Stimulated activated naive B cell treated with anti-CD40 and anti-IgM and Interleukin-4, amounts not matched to agents 10 μg/mL and 1 μg/mL and 100 μg/mL, for 72 hours (primary cell): ENCODE measurements at regions not wholly inside any gene's neighbourhood (a gene's known extent, or its start where the extent isn't known, plus 50 kb on each side); places are given as distances from the start of the nearest gene placed in this dataset.
"Not testable (repeated sequence)": the region's sequence is repeated elsewhere in the genome, so short reads cannot be mapped to it uniquely, and the experiment has no call there.

ENCODE experiments used
- ATAC-seq, 2 donors: fragments of 150-1000 bp; cut with Tn5 transposase; replicated peaks; 2 replicates each; pipeline ENCODE4 v1.10.0; 2021; ENCODE audit warnings: moderate library complexity in 1 of 2
- DNase-seq: peaks from one replicate; pipeline ENCODE4 v3.0.0; 2021
- H3K27ac Mint-ChIP-seq: one replicate; pipeline ENCODE4 v1.8.0; 2022; ENCODE audit warnings: mild to moderate bottlenecking, mixed read lengths
- H3K27me3 Mint-ChIP-seq, 2 donors: one replicate each; pipeline ENCODE4 v1.8.0; 2022; ENCODE audit warnings: mixed read lengths in 2 of 2
- H3K36me3 Mint-ChIP-seq, 2 donors: one replicate each; pipeline ENCODE4 v1.8.0; 2022; ENCODE audit warnings: mixed read lengths in 2 of 2, mild to moderate bottlenecking in 1 of 2
- H3K4me1 Mint-ChIP-seq, 2 donors: one replicate each; pipeline ENCODE4 v1.8.0; 2022; ENCODE audit warnings: mixed read lengths in 2 of 2, mild to moderate bottlenecking in 1 of 2
- H3K4me3 Mint-ChIP-seq, 2 donors: one replicate each; pipeline ENCODE4 v1.8.0; 2022; ENCODE audit warnings: mild to moderate bottlenecking in 2 of 2, mixed read lengths in 2 of 2, moderate library complexity in 1 of 2
- H3K9me3 Mint-ChIP-seq, 2 donors: one replicate each; pipeline ENCODE4 v1.8.0; 2022; ENCODE audit warnings: mixed read lengths in 2 of 2, mild to moderate bottlenecking in 1 of 2

GRCh38 chr6:14505401-14505800 lies 387.8 kb downstream of the CD83 start:
- Mint-ChIP-seq H3K4me3 (no peak overlapping the region), H3K4me1 (peaks cover 5 to 7% of the 10 kb centered on the region in 2 donors), H3K36me3 (peaks cover 15 to 34% of the 10 kb centered on the region in 2 donors), H3K27ac (no peak overlapping the region), H3K27me3 (no peaks in the 10 kb centered on the region), H3K9me3 (peaks cover 0 to 2% of the 10 kb centered on the region in 2 donors)
- ATAC-seq = no peak
- no peak for DNase-seq

DNA sequence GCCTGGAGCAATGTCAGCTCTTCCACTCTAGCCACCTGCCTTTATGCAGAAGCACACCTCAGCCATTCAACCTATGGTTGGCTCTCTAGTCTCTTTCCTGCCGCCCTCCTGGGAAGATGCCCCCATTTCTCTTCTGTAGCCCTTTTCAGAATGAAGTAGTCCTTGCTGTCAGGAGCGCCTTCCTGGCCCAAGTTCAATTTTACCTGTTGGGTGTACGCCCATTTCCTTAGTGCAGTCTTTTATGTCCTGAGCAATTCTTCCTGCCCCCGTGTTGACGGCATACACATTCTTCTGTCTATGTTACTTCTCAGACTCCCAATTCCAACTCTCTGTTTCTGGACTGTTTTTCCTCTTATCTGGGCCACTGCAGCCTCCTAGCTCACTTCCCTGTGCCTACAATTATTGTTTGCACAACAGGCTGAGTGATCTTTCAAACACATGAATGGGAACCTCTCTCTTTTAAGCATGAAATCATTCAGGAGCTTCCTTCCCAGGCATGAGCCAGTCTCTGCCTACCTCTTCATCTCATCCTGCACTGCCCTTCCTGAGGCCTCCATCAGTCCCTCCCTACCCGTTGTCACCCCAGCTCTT lies 389.2 kb downstream of the CD83 start:
- Mint-ChIP-seq H3K4me1 (peaks cover 5 to 7% of the 10 kb centered on the region in 2 donors), H3K27ac (no peak overlapping the region), H3K27me3 (no peaks in the 10 kb centered on the region), H3K36me3 (peaks cover 24 to 40% of the 10 kb centered on the region in 2 donors), H3K9me3 (peaks cover 0 to 2% of the 10 kb centered on the region in 2 donors), H3K4me3 (no peak overlapping the region)
- ATAC-seq = no peak
- DNase-seq = no peak

- H3K4me3 Mint-ChIP-seq = no peak overlapping the region
- H3K27ac Mint-ChIP-seq = no peak overlapping the region
- no peak for DNase-seq
- peaks cover 21 to 42% of the 10 kb centered on the region in 2 donors for H3K36me3 Mint-ChIP-seq
- H3K9me3 Mint-ChIP-seq = peaks cover 0 to 3% of the 10 kb centered on the region in 2 donors
- H3K27me3 Mint-ChIP-seq = no peaks in the 10 kb centered on the region
- ATAC-seq = no peak
- H3K4me1 Mint-ChIP-seq = peaks cover 6 to 20% of the 10 kb centered on the region in 2 donors
Measured at GRCh38 chr6:14509120-14509519, 391.5 kb downstream of the CD83 start.

DNA sequence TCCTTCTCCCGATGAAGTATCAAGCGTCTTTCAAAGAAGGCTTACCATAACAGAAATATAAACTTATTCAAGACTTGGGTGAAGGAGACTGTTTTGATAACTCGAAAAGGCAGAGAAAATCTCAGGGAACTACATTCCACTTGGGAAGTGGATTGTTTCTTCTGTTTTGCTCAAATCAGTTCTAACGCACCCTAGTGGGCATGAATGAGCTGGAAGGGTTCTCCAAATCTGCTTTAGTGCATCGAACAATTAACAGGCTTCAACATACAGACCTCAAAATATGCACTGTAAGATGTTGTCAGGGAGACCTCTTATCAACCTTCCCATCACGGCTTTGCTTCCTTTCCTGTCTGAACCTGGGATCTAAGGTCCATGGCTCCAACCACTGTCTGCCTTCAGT lies 392.5 kb downstream of the CD83 start:
- Mint-ChIP-seq H3K36me3 (peaks cover 21 to 42% of the 10 kb centered on the region in 2 donors), H3K4me3 (no peak overlapping the region), H3K27ac (no peak overlapping the region), H3K9me3 (peaks cover 0 to 3% of the 10 kb centered on the region in 2 donors), H3K27me3 (no peaks in the 10 kb centered on the region), H3K4me1 (peaks cover 6 to 21% of the 10 kb centered on the region in 2 donors)
- ATAC-seq (no peak), DNase-seq (no peak)

DNA sequence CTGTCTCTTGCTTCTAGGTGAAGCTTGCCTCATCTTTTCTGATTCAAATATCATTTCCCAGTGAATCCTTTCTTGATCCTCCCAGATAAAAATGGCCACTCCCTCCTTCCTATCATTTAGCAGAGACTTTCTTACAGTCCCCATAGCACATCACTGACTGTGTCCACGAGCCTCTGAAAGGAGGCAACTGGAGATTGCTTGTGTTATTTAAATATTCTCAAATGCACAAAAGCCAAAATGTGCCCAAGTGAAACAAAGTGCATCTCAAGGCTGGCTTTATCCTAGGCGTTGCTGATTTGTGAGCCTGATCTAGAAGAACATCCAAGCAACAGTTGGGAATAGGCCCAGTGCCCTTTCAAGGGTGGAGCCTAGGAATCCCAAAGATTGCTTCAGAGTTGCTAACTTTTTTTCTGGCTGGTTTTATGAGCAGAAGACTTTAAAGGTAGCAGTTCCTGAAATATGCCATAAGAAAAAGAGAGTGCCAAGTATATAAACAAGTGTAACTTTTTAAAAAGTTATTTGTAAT lies 393.6 kb downstream of the CD83 start:
- peaks cover 21 to 38% of the 10 kb centered on the region in 2 donors for H3K36me3 Mint-ChIP-seq
- H3K27me3 Mint-ChIP-seq = no peaks in the 10 kb centered on the region
- no peak overlapping the region for H3K4me3 Mint-ChIP-seq
- ATAC-seq (no peak), DNase-seq (no peak)
- peaks cover 3 to 21% of the 10 kb centered on the region in 2 donors for H3K4me1 Mint-ChIP-seq
- H3K27ac Mint-ChIP-seq = no peak overlapping the region
- peaks cover 0 to 3% of the 10 kb centered on the region in 2 donors for H3K9me3 Mint-ChIP-seq

- Mint-ChIP-seq H3K4me3 (no peak overlapping the region), H3K4me1 (peaks cover 3 to 14% of the 10 kb centered on the region in 2 donors), H3K27me3 (no peaks in the 10 kb centered on the region)
Measured at GRCh38 chr6:14512246-14512645, 394.7 kb downstream of the CD83 start.

GRCh38 chr6:14513496-14514393 lies 396.2 kb downstream of the CD83 start:
- Mint-ChIP-seq H3K4me1 (peaks cover 3 to 14% of the 10 kb centered on the region in 2 donors), H3K9me3 (peaks cover 0 to 3% of the 10 kb centered on the region in 2 donors), H3K27me3 (no peaks in the 10 kb centered on the region), H3K4me3 (no peak overlapping the region), H3K27ac (no peak overlapping the region), H3K36me3 (peaks cover 19 to 35% of the 10 kb centered on the region in 2 donors)
- DNase-seq = no peak
- no peak for ATAC-seq

More at GRCh38 chr6:14512246-14512645, 394.7 kb downstream of the CD83 start:
- Mint-ChIP-seq H3K27ac (no peak overlapping the region), H3K9me3 (peaks cover 0 to 3% of the 10 kb centered on the region in 2 donors), H3K36me3 (peaks cover 19 to 35% of the 10 kb centered on the region in 2 donors)
- DNase-seq (no peak), ATAC-seq (no peak)

GRCh38 chr6:14516956-14517355 lies 399.4 kb downstream of the CD83 start:
- ATAC-seq = no peak

GRCh38 chr6:14517516-14518105 lies 400.0 kb downstream of the CD83 start:
- H3K9me3 Mint-ChIP-seq = no peaks in the 10 kb centered on the region
- H3K4me1 Mint-ChIP-seq = peaks cover 9 to 14% of the 10 kb centered on the region in 2 donors
- H3K27ac Mint-ChIP-seq = no peak overlapping the region
- H3K4me3 Mint-ChIP-seq = no peak overlapping the region
- no peak for DNase-seq
- H3K36me3 Mint-ChIP-seq = peaks cover 0 to 9% of the 10 kb centered on the region in 2 donors
- H3K27me3 Mint-ChIP-seq = no peaks in the 10 kb centered on the region
- ATAC-seq = no peak

More at GRCh38 chr6:14516956-14517355, 399.4 kb downstream of the CD83 start:
- Mint-ChIP-seq H3K4me1 (peaks cover 5 to 14% of the 10 kb centered on the region in 2 donors), H3K36me3 (peaks cover 4 to 16% of the 10 kb centered on the region in 2 donors), H3K27ac (no peak overlapping the region), H3K4me3 (no peak overlapping the region), H3K9me3 (peaks cover 0 to 1% of the 10 kb centered on the region in 2 donors), H3K27me3 (no peaks in the 10 kb centered on the region)
- DNase-seq = no peak

DNA sequence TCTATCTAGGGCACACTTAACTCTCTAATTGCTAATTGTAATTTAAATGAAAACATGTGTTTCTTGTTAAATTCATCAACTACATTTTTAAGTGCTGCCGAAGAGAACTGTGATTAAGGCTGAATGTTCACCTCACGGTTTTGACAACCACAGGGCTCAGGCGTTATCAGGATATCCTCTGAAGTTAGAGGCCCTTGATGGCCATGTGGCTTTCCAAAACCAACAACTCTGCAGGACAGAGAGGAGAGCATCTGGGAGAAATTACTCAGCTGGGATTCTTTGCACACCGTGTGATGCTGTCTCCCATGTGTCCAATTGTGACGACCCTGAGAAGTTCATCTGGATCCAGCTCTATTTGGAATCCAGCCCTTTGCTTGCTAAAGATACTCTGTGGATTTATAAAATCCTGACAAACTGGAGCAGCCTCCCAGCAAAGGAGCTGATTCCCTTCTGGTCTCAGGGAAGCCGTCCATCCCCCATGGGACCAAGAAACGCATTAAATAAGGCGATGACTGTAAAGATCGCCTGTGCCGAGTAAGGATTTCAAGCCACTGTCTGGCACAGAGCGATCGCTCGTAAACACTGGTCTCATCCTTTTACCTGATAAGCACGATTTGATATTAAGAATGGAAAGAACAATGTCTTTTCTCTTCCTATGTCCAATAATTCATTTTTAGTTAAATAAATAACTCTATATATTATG lies 401.1 kb downstream of the CD83 start:
- Mint-ChIP-seq H3K4me3 (no peak overlapping the region), H3K36me3 (peaks cover 0 to 8% of the 10 kb centered on the region in 2 donors)
- ATAC-seq = no peak

GRCh38 chr6:14520029-14520428 lies 402.5 kb downstream of the CD83 start:
- H3K27me3 Mint-ChIP-seq = no peaks in the 10 kb centered on the region
- H3K4me1 Mint-ChIP-seq = peaks cover 0 to 13% of the 10 kb centered on the region in 2 donors
- H3K4me3 Mint-ChIP-seq = no peak overlapping the region
- H3K36me3 Mint-ChIP-seq = peaks cover 0 to 8% of the 10 kb centered on the region in 2 donors
- DNase-seq (no peak), ATAC-seq (no peak)
- no peaks in the 10 kb centered on the region for H3K9me3 Mint-ChIP-seq
- H3K27ac Mint-ChIP-seq = no peak overlapping the region

More for the DNA sequence above, 401.1 kb downstream of the CD83 start:
- Mint-ChIP-seq H3K27ac (no peak overlapping the region), H3K9me3 (no peaks in the 10 kb centered on the region), H3K4me1 (peaks cover 6 to 12% of the 10 kb centered on the region in 2 donors), H3K27me3 (no peaks in the 10 kb centered on the region)
- DNase-seq = no peak

GRCh38 chr6:14520536-14520935 lies 403.0 kb downstream of the CD83 start:
- Mint-ChIP-seq H3K4me3 (no peak overlapping the region), H3K36me3 (peaks cover 0 to 8% of the 10 kb centered on the region in 2 donors), H3K27me3 (no peaks in the 10 kb centered on the region), H3K9me3 (no peaks in the 10 kb centered on the region), H3K27ac (no peak overlapping the region), H3K4me1 (peaks cover 0 to 13% of the 10 kb centered on the region in 2 donors)
- DNase-seq (no peak), ATAC-seq (no peak)

DNA sequence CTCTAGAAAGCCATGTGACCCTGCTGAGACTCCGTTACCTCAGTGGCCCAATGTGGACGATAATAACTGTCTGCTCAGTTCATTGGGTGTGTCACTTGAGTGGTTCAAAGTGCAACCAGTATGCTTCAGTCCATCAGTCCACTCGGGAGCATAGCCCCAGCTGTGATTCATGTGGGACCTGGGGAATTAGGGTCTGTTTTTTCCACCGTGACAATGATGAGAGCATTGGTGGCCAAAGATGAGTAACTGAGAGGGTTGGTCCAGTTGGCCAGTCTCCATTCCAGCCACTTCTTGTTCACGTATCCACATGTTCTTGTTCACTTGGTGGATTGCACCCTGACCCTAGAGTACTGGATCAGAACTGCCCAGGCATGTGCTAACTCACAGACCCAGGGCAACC lies 403.6 kb downstream of the CD83 start:
- no peak for ATAC-seq
- no peaks in the 10 kb centered on the region for H3K27me3 Mint-ChIP-seq
- H3K4me1 Mint-ChIP-seq = peaks cover 0 to 13% of the 10 kb centered on the region in 2 donors
- H3K9me3 Mint-ChIP-seq = no peaks in the 10 kb centered on the region
- H3K27ac Mint-ChIP-seq = no peak overlapping the region
- no peak for DNase-seq
- no peak overlapping the region for H3K4me3 Mint-ChIP-seq
- peaks cover 0 to 7% of the 10 kb centered on the region in 2 donors for H3K36me3 Mint-ChIP-seq

GRCh38 chr6:14521861-14522260 lies 404.3 kb downstream of the CD83 start:
- ATAC-seq, H3K9me3 Mint-ChIP-seq, H3K4me3 Mint-ChIP-seq, H3K36me3 Mint-ChIP-seq, H3K27me3 Mint-ChIP-seq, DNase-seq: not testable (repeated sequence)
- peak overlapping the region; percentile 3 for H3K27ac Mint-ChIP-seq
- H3K4me1 Mint-ChIP-seq = peaks cover 5 to 16% of the 10 kb centered on the region in 2 donors
